ENCODE measurements at regions not wholly inside any gene's neighbourhood (a gene's known extent, or its start where the extent isn't known, plus 50 kb on each side); places are given as distances from the start of the nearest gene placed in this dataset.

DNA sequence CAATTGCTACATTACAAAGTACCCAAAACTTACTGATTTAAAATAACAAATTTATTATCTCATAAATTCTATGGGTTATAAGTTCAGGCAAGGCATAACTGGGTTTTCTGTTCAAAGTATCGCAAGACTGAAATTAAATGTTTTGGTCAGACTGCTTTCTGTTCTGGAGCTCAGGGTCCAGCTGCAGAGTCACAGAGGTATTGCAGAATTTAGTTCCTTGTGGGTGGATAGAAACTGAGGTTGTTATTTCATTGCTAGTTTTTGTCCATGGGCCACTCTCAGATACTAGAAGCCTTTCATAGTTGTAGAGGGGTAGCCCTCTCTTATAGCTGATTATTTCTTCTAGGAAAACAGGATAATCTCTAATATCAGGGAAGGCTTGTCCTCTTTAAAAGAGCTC, 467.9 kb downstream of the TRHDE start:
- H3K4me2 ChIP-seq (ENCODE audit: control insufficient read depth, extremely low read depth, insufficient read depth, low read depth, low read length): no peak overlapping the region
- no peaks in the 10 kb centered on the region for H3K9me1 ChIP-seq (ENCODE audit: control insufficient read depth, extremely low read depth, insufficient read depth, low read length)
- H3K4me3 ChIP-seq (ENCODE audit: control insufficient read depth in 2 of 3, extremely low read depth in 1 of 3, insufficient read depth in 2 of 3, low read depth in 1 of 3, low read length in 3 of 3): no peak overlapping the region
- H3K4me1 ChIP-seq (ENCODE audit: control insufficient read depth, extremely low read depth, insufficient read depth, low read length): no peaks in the 10 kb centered on the region
- H3K27me3 ChIP-seq (ENCODE audit: control insufficient read depth, extremely low read depth, insufficient read depth, low read length): no peaks in the 10 kb centered on the region
- DNase-seq (ENCODE audit: low read depth, low spot score) (no peak), FAIRE-seq (no peak)
- TF ChIP-seq EZH2 (IDR thresholded peaks at IDR 0.05; ENCODE audit: low read length) (no peak), CTCF (optimal IDR thresholded peaks at IDR 0.05 in 1 of 3, IDR thresholded peaks at IDR 0.05 in 1 of 3, conservative IDR thresholded peaks at IDR 0.05 in 1 of 3; ENCODE audit: extremely low read depth in 1 of 3, insufficient read depth in 2 of 3, low read length in 3 of 3) (no peak)
- H3K79me2 ChIP-seq (ENCODE audit: control insufficient read depth, insufficient read depth, low read length): no peaks in the 10 kb centered on the region
- H3K36me3 ChIP-seq (ENCODE audit: control insufficient read depth in 2 of 2, extremely low read depth in 1 of 2, insufficient read depth in 2 of 2, low read length in 2 of 2): no peaks in the 10 kb centered on the region
- no peaks in the 10 kb centered on the region for H3K9me3 ChIP-seq (ENCODE audit: control insufficient read depth, low read depth, low read length)
- no peak overlapping the region for H3K27ac ChIP-seq (ENCODE audit: control insufficient read depth, insufficient read depth, low read length)
- no peaks in the 10 kb centered on the region for H4K20me1 ChIP-seq (ENCODE audit: control insufficient read depth, extremely low read depth, insufficient read depth, low read length)
- H3K9ac ChIP-seq (ENCODE audit: control insufficient read depth, extremely low read depth, insufficient read depth, low read length): no peak overlapping the region
- dilution Hi-C loops (cut with MboI; ENCODE audit: extremely low pct_ligation_motif_present, low sequenced_read_pairs): no loop called here
- H2AFZ ChIP-seq (ENCODE audit: control insufficient read depth, low read length): no peak overlapping the region

GRCh38 chr12:72742568-72742967, 470.4 kb downstream of the TRHDE start:
- Histone ChIP-seq H3K79me2 (ENCODE audit: control insufficient read depth, insufficient read depth, low read length) (no peaks in the 10 kb centered on the region), H3K9me3 (ENCODE audit: control insufficient read depth, low read depth, low read length) (no peaks in the 10 kb centered on the region), H2AFZ (ENCODE audit: control insufficient read depth, low read length) (no peak overlapping the region), H3K4me2 (ENCODE audit: control insufficient read depth, extremely low read depth, insufficient read depth, low read depth, low read length) (no peak overlapping the region), H3K4me3 (ENCODE audit: control insufficient read depth in 2 of 3, extremely low read depth in 1 of 3, insufficient read depth in 2 of 3, low read depth in 1 of 3, low read length in 3 of 3) (no peak overlapping the region), H3K9ac (ENCODE audit: control insufficient read depth, extremely low read depth, insufficient read depth, low read length) (no peak overlapping the region), H3K27me3 (ENCODE audit: control insufficient read depth, extremely low read depth, insufficient read depth, low read length) (no peaks in the 10 kb centered on the region), H3K4me1 (ENCODE audit: control insufficient read depth, extremely low read depth, insufficient read depth, low read length) (no peaks in the 10 kb centered on the region), H3K36me3 (ENCODE audit: control insufficient read depth in 2 of 2, extremely low read depth in 1 of 2, insufficient read depth in 2 of 2, low read length in 2 of 2) (no peaks in the 10 kb centered on the region), H4K20me1 (ENCODE audit: control insufficient read depth, extremely low read depth, insufficient read depth, low read length) (no peaks in the 10 kb centered on the region), H3K9me1 (ENCODE audit: control insufficient read depth, extremely low read depth, insufficient read depth, low read length) (no peaks in the 10 kb centered on the region), H3K27ac (ENCODE audit: control insufficient read depth, insufficient read depth, low read length) (no peak overlapping the region)
- dilution Hi-C loops (cut with MboI; ENCODE audit: extremely low pct_ligation_motif_present, low sequenced_read_pairs): no loop called here
- DNase-seq (ENCODE audit: low read depth, low spot score) (no peak), FAIRE-seq (no peak)
- no peak for TF ChIP-seq EZH2 (IDR thresholded peaks at IDR 0.05; ENCODE audit: low read length)
- no peak for TF ChIP-seq CTCF (optimal IDR thresholded peaks at IDR 0.05 in 1 of 3, IDR thresholded peaks at IDR 0.05 in 1 of 3, conservative IDR thresholded peaks at IDR 0.05 in 1 of 3; ENCODE audit: extremely low read depth in 1 of 3, insufficient read depth in 2 of 3, low read length in 3 of 3)

All from keratinocyte (primary cell).